DMS79 treated with DMSO at 0.1 percent for 48 hours (cell line): ENCODE measurements at regions not wholly inside any gene's neighbourhood (a gene's known extent, or its start where the extent isn't known, plus 50 kb on each side); places are given as distances from the start of the nearest gene placed in this dataset.

Experiments
- DNase-seq: peaks from one replicate; lab custom pipeline; 2025; lab: John Stamatoyannopoulos, UW

DNA sequence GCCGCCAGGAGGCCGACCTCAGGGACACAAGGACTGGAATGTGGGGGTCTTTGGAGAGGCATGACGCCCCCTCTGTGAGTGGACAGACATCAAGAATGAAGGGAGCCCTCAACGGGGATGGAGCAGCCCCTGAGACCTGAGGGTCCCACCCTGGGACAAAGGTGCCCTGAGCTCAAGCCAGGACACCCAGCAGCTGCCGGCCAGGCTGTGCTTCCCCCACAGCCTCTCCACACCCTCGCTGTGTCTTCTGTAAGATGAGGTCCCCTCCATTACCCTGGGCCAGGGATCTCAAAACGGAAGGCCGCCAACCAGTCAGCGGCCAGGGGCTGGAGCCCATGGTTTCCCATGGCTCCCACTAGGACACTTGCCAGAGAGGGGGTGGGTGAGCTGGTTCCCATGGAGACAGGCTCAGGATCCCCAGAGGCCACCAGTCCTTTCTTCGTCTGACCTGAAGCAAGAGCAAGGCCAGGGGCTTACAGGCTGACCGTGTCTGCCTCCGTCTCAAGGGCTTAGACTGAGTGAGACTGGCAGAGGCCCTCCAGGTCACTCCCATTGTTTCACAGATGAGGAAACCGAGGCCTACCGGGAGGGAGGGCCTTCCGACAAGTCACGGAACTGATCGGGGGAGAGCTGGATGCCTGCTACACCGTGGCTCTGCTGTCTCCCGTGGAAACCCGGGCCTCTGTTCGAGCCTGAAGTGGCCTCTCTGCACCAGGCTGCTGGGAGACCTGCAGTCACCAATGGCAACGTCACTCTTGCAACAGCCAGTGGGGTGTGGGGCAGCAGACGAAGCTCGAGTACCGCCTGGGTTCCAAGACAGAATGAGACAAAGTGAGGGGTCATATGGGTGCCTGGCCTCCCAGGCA, 91.7 kb upstream of the DIO3 start:
- DNase-seq, result peak; percentile 25

GRCh38 chr14:101470266-101470665, 91.0 kb upstream of the DIO3 start:
- no peak for DNase-seq

GRCh38 chr14:101471723-101472517, 89.4 kb upstream of the DIO3 start:
- no peak for DNase-seq

GRCh38 chr14:101472518-101472849, 88.8 kb upstream of the DIO3 start:
- no peak for DNase-seq

- DNase-seq, result no peak
Observed at GRCh38 chr14:101473045-101473729, 88.1 kb upstream of the DIO3 start.

DNA sequence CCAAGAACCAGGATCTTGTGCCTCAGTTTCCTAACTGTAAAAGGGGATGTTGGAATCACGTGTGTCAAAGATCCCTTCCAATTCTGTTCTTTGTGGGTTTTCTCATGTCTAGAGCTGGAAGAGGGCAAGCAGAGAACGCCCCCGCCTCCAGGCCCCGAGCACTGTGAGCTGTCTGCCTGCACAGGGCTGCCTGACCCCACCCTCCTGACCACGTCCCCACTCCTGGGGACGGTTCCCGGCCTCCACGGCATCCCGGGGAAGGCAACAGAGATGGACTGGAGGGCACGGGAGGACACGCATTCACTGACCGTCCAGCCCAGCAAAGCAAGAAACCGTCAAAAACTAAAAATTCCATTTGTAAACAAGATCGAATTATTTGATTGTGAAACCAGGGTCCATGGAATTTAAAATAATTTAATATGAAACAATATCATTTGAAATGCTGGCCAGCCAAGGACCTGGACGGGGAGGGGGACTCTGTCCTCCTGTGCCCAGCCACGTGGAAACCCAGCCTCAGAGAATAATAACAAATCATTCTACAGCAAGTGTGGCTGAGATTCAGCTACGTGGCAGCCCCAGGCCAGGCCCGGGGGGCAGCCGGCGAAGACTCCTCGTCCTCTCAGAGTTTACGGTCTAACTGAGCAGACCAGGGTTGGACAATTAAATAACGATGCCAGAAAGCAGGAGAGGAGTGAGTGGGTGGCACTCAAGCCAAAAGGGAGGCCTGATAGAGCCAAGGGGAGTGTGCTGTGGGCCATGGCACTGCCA, 87.3 kb upstream of the DIO3 start:
- no peak for DNase-seq

GRCh38 chr14:101474563-101475455, 86.5 kb upstream of the DIO3 start:
- no peak for DNase-seq

- DNase-seq, result no peak
Observed at GRCh38 chr14:101475456-101476257, 85.6 kb upstream of the DIO3 start.

GRCh38 chr14:101476258-101476915, 84.9 kb upstream of the DIO3 start:
- no peak for DNase-seq

GRCh38 chr14:101476916-101477553, 84.3 kb upstream of the DIO3 start:
- DNase-seq, result peak; percentile 98

DNA sequence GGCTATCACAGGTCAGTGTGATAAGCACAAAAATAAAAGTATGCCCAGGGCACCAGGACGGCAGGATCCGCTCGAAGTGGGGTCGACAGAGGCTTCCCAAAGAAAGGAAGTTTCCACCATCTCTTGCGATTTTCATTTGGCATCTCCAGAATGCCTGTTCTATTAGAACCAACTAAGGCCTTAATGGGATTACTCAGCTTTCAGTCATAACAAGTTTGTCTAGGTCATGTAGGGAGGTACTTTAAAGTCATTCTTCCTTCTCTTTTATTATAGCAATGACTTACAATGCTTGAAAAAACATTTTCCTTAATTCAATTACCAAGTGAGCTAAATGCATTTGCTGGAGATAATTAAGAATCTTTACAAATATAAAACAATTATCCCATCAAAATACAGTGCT, 83.6 kb upstream of the DIO3 start:
- DNase-seq, result peak; percentile 11

GRCh38 chr14:101478096-101478495, 83.2 kb upstream of the DIO3 start:
- DNase-seq, result no peak

DNA sequence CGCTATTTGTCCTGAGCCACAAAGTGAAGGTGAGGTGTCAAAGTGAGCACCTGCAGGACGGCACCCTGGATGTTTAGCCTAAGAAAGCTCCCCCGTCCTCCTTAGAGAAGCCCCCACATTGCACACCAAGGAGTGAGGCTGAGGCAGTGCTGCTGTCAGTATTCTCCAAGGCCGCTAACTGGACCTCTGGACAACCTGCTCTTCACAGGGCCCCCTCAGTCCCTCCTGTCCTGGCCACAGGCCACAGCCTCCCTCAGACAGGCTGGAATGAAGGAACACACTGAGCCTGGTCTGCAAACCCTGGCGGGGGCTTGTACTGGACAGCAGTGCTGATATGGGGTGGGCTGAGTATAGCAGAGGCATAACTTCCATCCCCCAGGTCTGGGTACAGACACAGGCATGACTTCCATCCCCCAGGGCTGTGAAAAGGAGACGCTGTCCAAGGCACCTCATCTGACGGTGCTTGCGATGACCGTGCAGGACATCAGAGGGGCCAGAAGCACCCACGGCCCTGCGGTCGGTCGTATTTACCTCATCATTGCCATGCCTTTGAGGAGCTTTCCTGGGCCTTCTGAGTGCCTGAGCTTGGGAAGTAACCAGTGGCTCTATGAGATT, 82.4 kb upstream of the DIO3 start:
- DNase-seq, result no peak

DNA sequence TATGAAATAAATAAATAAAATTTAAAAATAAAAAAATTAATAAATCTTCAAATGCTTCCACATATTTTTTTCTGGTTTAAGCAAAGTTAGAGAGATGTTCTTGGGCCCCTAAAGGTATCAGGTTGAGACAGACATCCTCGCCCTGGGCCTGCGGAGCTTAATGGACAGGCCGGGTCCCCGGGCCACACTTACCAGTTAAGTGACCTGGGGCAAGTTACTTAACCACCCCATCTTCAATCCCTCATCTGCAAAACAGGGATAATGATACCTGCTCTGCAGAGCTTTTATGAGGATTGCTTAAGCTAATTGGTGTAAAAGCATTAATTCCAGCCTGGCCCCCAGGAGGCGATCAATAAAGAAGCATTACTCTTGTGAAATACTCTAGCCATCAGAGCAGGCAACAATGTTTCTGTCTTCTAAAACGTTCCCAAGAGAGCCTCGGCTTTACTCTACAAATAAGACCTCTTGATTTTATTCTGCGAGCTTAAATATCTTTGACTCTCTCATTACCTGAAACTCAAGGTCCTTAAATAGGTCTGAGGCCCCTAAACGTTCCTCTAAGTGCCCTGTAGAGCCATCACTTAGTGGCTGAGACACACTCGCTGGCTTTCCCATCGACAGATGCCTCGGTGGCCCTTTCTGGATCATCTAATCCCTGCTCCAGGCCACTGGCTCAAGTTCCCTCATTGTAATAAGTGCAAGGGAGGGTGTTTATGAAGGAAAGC, 81.1 kb upstream of the DIO3 start:
- peak; percentile 95 for DNase-seq

GRCh38 chr14:101480747-101481530, 80.4 kb upstream of the DIO3 start:
- DNase-seq, result peak; percentile 56

- no peak for DNase-seq
Observed at GRCh38 chr14:101481557-101481956, 79.7 kb upstream of the DIO3 start.

- no peak for DNase-seq
Observed at GRCh38 chr14:101482066-101482465, 79.2 kb upstream of the DIO3 start.
